ENCODE measurements at regions not wholly inside any gene's neighbourhood (a gene's known extent, or its start where the extent isn't known, plus 50 kb on each side); places are given as distances from the start of the nearest gene placed in this dataset.

DNA sequence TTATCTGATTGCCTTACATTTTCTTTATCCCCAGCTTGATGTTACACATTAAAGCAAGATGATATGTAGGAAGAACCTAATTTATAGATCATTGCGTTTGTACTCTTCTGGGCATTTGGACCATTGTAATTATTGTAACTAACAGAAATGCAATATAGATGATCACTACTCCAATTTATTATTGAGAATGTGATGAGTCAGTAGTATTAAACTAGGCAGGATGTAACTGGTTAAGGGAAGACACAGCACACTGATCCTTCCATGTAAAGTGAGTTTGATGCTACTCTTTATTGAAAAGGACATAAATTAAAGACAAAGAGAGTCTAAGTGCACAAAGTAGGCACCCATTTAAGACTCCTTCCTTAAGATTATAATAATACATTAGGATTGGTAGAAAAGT lies 223.8 kb downstream of the KIF2B start:
- H3K36me3 Mint-ChIP-seq (ENCODE audit: unreplicated experiment): peaks cover 10% of the 10 kb centered on the region
- H3K27me3 Mint-ChIP-seq (ENCODE audit: unreplicated experiment): no peaks in the 10 kb centered on the region
- peaks cover 8% of the 10 kb centered on the region for H3K9me3 Mint-ChIP-seq (ENCODE audit: unreplicated experiment)
- no peak for DNase-seq
- H3K27ac Mint-ChIP-seq (ENCODE audit: unreplicated experiment): no peak overlapping the region
- no peak overlapping the region for H3K4me3 Mint-ChIP-seq (ENCODE audit: unreplicated experiment)
- TF ChIP-seq, protein P1, sequence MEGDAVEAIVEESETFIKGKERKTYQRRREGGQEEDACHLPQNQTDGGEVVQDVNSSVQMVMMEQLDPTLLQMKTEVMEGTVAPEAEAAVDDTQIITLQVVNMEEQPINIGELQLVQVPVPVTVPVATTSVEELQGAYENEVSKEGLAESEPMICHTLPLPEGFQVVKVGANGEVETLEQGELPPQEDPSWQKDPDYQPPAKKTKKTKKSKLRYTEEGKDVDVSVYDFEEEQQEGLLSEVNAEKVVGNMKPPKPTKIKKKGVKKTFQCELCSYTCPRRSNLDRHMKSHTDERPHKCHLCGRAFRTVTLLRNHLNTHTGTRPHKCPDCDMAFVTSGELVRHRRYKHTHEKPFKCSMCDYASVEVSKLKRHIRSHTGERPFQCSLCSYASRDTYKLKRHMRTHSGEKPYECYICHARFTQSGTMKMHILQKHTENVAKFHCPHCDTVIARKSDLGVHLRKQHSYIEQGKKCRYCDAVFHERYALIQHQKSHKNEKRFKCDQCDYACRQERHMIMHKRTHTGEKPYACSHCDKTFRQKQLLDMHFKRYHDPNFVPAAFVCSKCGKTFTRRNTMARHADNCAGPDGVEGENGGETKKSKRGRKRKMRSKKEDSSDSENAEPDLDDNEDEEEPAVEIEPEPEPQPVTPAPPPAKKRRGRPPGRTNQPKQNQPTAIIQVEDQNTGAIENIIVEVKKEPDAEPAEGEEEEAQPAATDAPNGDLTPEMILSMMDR (IDR thresholded peaks at IDR 0.05; ENCODE audit: partially characterized antibody, unreplicated experiment): no peak
- H3K4me1 Mint-ChIP-seq (ENCODE audit: low read depth, unreplicated experiment): no peaks in the 10 kb centered on the region

DNA sequence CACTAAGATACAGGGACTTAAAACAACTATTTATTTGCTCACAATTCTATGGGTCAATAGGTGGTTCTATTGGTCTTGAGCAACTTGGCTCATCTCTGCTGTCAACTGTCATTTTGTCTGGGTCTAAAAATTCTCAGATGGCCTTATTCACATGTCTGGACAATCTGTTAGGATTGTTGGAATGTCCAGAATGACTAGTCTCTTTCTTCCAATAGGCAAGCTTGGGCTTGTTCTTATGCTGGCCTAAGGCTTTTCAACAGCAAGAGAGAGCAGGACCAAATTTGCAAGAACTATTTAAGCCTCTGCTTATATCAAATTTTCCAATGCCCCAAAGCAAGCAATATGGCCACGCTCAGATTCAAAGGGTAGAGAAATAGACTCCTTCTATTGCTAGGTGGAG lies 240.9 kb downstream of the KIF2B start:
- Mint-ChIP-seq H3K27ac (ENCODE audit: unreplicated experiment) (no peak overlapping the region), H3K27me3 (ENCODE audit: unreplicated experiment) (no peaks in the 10 kb centered on the region), H3K9me3 (ENCODE audit: unreplicated experiment) (no peaks in the 10 kb centered on the region), H3K4me1 (ENCODE audit: low read depth, unreplicated experiment) (no peaks in the 10 kb centered on the region), H3K4me3 (ENCODE audit: unreplicated experiment) (no peak overlapping the region), H3K36me3 (ENCODE audit: unreplicated experiment) (no peaks in the 10 kb centered on the region)
- DNase-seq: no peak
- TF ChIP-seq, protein P1 (IDR thresholded peaks at IDR 0.05; ENCODE audit: partially characterized antibody, unreplicated experiment): no peak

DNA sequence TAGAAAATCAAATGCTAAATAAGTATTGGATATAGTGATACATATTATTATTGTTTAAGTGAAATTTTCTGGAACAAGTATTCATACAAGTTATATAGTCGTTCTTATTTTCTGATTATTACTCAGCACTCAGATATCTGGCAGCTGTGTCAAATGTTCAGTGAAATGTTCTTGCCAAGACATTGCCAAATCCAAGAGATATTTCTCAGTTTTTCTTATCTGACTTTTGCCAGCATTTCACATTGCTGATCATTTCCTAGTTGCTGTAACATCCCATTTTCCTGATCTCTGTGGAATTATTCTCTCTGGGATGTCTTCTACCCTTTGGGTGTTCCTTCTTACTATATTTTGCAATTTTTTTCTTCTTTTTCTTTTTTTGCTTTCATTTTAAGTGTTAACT lies 262.3 kb downstream of the KIF2B start:
- Mint-ChIP-seq H3K27ac (ENCODE audit: unreplicated experiment) (no peak overlapping the region), H3K4me3 (ENCODE audit: unreplicated experiment) (no peak overlapping the region), H3K36me3 (ENCODE audit: unreplicated experiment) (no peaks in the 10 kb centered on the region), H3K27me3 (ENCODE audit: unreplicated experiment) (peaks cover 2% of the 10 kb centered on the region), H3K9me3 (ENCODE audit: unreplicated experiment) (no peaks in the 10 kb centered on the region), H3K4me1 (ENCODE audit: low read depth, unreplicated experiment) (no peaks in the 10 kb centered on the region)
- DNase-seq: no peak
- TF ChIP-seq, protein P1 (IDR thresholded peaks at IDR 0.05; ENCODE audit: partially characterized antibody, unreplicated experiment): no peak

DNA sequence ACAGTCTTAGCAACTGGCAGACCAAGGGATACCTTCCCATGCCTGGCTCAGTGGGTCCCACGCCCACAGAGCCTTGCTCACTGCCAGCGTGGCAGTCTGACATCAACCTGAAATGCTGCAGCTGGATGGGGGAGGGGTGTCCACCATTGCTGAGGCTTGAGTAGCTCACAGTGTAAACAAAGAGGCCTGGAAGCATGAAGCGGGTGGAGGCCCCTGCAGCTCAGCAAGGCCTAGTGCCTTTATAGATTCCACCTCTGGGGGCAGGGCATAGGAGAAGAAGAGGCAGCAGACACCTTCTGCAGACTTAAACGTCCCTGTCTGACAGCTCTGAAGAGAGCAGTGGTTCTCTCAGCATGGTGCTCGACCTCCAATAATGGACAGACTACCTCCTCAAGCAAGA lies 263.2 kb downstream of the KIF2B start:
- Mint-ChIP-seq H3K36me3 (ENCODE audit: unreplicated experiment) (no peaks in the 10 kb centered on the region), H3K9me3 (ENCODE audit: unreplicated experiment) (peaks cover 1% of the 10 kb centered on the region), H3K27me3 (ENCODE audit: unreplicated experiment) (peaks cover 2% of the 10 kb centered on the region), H3K4me3 (ENCODE audit: unreplicated experiment) (no peak overlapping the region), H3K4me1 (ENCODE audit: low read depth, unreplicated experiment) (no peaks in the 10 kb centered on the region), H3K27ac (ENCODE audit: unreplicated experiment) (no peak overlapping the region)
- no peak for DNase-seq
- TF ChIP-seq, protein P1 (IDR thresholded peaks at IDR 0.05; ENCODE audit: partially characterized antibody, unreplicated experiment): no peak

DNA sequence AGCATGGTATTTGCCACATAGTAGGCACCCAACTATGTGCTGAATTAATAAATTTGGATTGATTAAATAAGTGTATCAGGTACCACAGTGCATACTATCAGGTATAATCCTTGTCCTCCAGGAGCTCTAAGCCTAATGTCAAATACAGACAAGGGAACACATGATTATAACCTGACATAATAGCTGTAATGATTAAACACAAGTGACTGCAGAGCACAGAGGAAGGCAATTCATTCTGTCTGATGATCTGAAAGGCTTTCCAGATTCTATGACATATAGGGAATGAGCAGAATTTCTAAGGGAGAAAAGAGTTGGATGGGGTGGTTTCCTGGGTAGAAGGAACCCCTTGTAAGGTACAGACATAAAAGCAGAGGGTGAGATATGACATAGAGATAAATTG lies 273.5 kb downstream of the KIF2B start:
- Mint-ChIP-seq H3K9me3 (ENCODE audit: unreplicated experiment) (no peaks in the 10 kb centered on the region), H3K36me3 (ENCODE audit: unreplicated experiment) (no peaks in the 10 kb centered on the region), H3K4me3 (ENCODE audit: unreplicated experiment) (no peak overlapping the region), H3K27me3 (ENCODE audit: unreplicated experiment) (no peaks in the 10 kb centered on the region), H3K27ac (ENCODE audit: unreplicated experiment) (no peak overlapping the region), H3K4me1 (ENCODE audit: low read depth, unreplicated experiment) (no peaks in the 10 kb centered on the region)
- DNase-seq: no peak
- TF ChIP-seq, protein P1 (IDR thresholded peaks at IDR 0.05; ENCODE audit: partially characterized antibody, unreplicated experiment): no peak
